Bronchial epithelial cell (primary cell): ENCODE measurements at regions not wholly inside any gene's neighbourhood (a gene's known extent, or its start where the extent isn't known, plus 50 kb on each side); places are given as distances from the start of the nearest gene placed in this dataset.

ENCODE experiments used
- DNase-seq: peaks from one replicate; pipeline ENCODE4 v3.0.0-alpha.2; 2010; ENCODE audit warnings: low read depth
- FAIRE-seq: peaks from 2 replicates; lab custom pipeline; 2011; peaks lifted over from hg19 to GRCh38; lab: Jason Lieb, UNC
- H3K27me3 ChIP-seq: 2 replicates; pipeline ENCODE4 v1.5.1; 2011; ENCODE audit warnings: low read length; ENCODE audit not compliant: control insufficient read depth, insufficient read depth
- H3K36me3 ChIP-seq: 2 replicates; pipeline ENCODE4 v1.5.1; 2011; ENCODE audit warnings: low read length; ENCODE audit not compliant: control insufficient read depth, insufficient read depth
- H3K4me3 ChIP-seq: 2 replicates; pipeline ENCODE4 v1.5.1; 2011; ENCODE audit warnings: mild to moderate bottlenecking, low read depth, low read length, control low read depth
- CTCF ChIP-seq: IDR thresholded peaks from 2 replicates; pipeline ENCODE4 v1.5.1; 2011; ENCODE audit warnings: mild to moderate bottlenecking, moderate library complexity, low read length, control low read depth, inconsistent platforms; ENCODE audit not compliant: insufficient read depth, severe bottlenecking

- Histone ChIP-seq H3K4me3 (no peak overlapping the region), H3K36me3 (no peaks in the 10 kb centered on the region), H3K27me3 (no peaks in the 10 kb centered on the region)
- FAIRE-seq (no peak), DNase-seq (no peak)
- no peak for TF ChIP-seq CTCF
Observed at GRCh38 chr1:191533254-191533653, 625.0 kb upstream of the RGS18 start.

GRCh38 chr1:191536791-191537429 is 621.4 kb upstream of the RGS18 start:
- Histone ChIP-seq H3K36me3 (no peaks in the 10 kb centered on the region), H3K4me3 (no peak overlapping the region), H3K27me3 (no peaks in the 10 kb centered on the region)
- no peak for TF ChIP-seq CTCF
- DNase-seq (no peak), FAIRE-seq (no peak)

- DNase-seq, result no peak
- FAIRE-seq, result no peak
- no peak overlapping the region for H3K4me3 ChIP-seq
- no peaks in the 10 kb centered on the region for H3K36me3 ChIP-seq
- no peaks in the 10 kb centered on the region for H3K27me3 ChIP-seq
- no peak for TF ChIP-seq CTCF
Observed at GRCh38 chr1:191541758-191542157, 616.5 kb upstream of the RGS18 start.

GRCh38 chr1:191542444-191542843 is 615.8 kb upstream of the RGS18 start:
- FAIRE-seq (no peak), DNase-seq (no peak)
- Histone ChIP-seq H3K36me3 (no peaks in the 10 kb centered on the region), H3K4me3 (no peak overlapping the region), H3K27me3 (no peaks in the 10 kb centered on the region)
- no peak for TF ChIP-seq CTCF

GRCh38 chr1:191546803-191547202 is 611.5 kb upstream of the RGS18 start:
- Histone ChIP-seq H3K4me3 (no peak overlapping the region), H3K36me3 (no peaks in the 10 kb centered on the region), H3K27me3 (no peaks in the 10 kb centered on the region)
- no peak for TF ChIP-seq CTCF
- FAIRE-seq (no peak), DNase-seq (no peak)

GRCh38 chr1:191551019-191551418 is 607.2 kb upstream of the RGS18 start:
- DNase-seq, result no peak

More at GRCh38 chr1:191551019-191551418, 607.2 kb upstream of the RGS18 start:
- no peak for TF ChIP-seq CTCF
- no peaks in the 10 kb centered on the region for H3K27me3 ChIP-seq
- H3K36me3 ChIP-seq, result no peaks in the 10 kb centered on the region
- FAIRE-seq, result no peak
- no peak overlapping the region for H3K4me3 ChIP-seq
